Thyroid gland (tissue), 4 donors: ENCODE measurements at regions not wholly inside any gene's neighbourhood (a gene's known extent, or its start where the extent isn't known, plus 50 kb on each side); places are given as distances from the start of the nearest gene placed in this dataset.

Experiments used
- CTCF ChIP-seq, 6 experiments: fragments of 200-600 bp in 3 of 6; fragments of 450-650 bp in 3 of 6; sonication (generic) in 3 of 6; IDR thresholded peaks; one replicate each; pipeline ENCODE4 v1.5.1; 2016 to 2019; ENCODE audit warnings: antibody characterized with exemption in 6 of 6, mild to moderate bottlenecking in 2 of 6, inconsistent platforms in 1 of 6, moderate library complexity in 1 of 6
- POLR2A ChIP-seq, 2 donors: fragments of 450-650 bp; IDR thresholded peaks; one replicate each; pipeline ENCODE4 v1.6.1; 2017; ENCODE audit warnings: antibody characterized with exemption in 2 of 2, mild to moderate bottlenecking in 2 of 2, moderate library complexity in 1 of 2

- TF ChIP-seq POLR2A (IDR thresholded peaks at IDR 0.05) (no peak), CTCF (IDR thresholded peaks at IDR 0.05) (no peak)
Observed at GRCh38 chr5:87945286-87945650, 323.4 kb downstream of the TMEM161B start.
